Anterior cingulate cortex (tissue), 58 donors: ENCODE measurements at regions not wholly inside any gene's neighbourhood (a gene's known extent, or its start where the extent isn't known, plus 50 kb on each side); places are given as distances from the start of the nearest gene placed in this dataset.

Experiments used
- DNase-seq, 58 donors: peaks; one replicate each; lab custom pipeline; 2025; lab: John Stamatoyannopoulos, UW

- no peak for DNase-seq
These were observed 376.9 kb downstream of the PPP3CA start for GRCh38 chr4:100970414-100970813.

- DNase-seq: no peak
These were observed 377.4 kb downstream of the PPP3CA start for GRCh38 chr4:100969925-100970324.

- DNase-seq: no peak
These were observed 379.3 kb downstream of the PPP3CA start for GRCh38 chr4:100968046-100968445.

- DNase-seq: no peak
These were observed 383.7 kb downstream of the PPP3CA start for GRCh38 chr4:100963627-100964026.

- peak in 1 of 58 donors; percentile 21 for DNase-seq
These were observed 384.6 kb downstream of the PPP3CA start for GRCh38 chr4:100962698-100963097.

- no peak for DNase-seq
These were observed 387.1 kb downstream of the PPP3CA start for GRCh38 chr4:100960232-100960631.

GRCh38 chr4:100954046-100954445, 393.3 kb downstream of the PPP3CA start:
- no peak for DNase-seq

- no peak for DNase-seq
These were observed 393.7 kb downstream of the PPP3CA start for GRCh38 chr4:100953616-100954015.

GRCh38 chr4:100952590-100952989, 394.7 kb downstream of the PPP3CA start:
- DNase-seq: no peak

- DNase-seq: no peak
These were observed 397.9 kb downstream of the PPP3CA start for GRCh38 chr4:100949350-100949935.

GRCh38 chr4:100948911-100949310, 398.4 kb downstream of the PPP3CA start:
- no peak for DNase-seq

- no peak for DNase-seq
These were observed 401.5 kb downstream of the PPP3CA start for GRCh38 chr4:100945789-100946188.

GRCh38 chr4:100938698-100939097, 408.6 kb downstream of the PPP3CA start:
- DNase-seq: no peak

- no peak for DNase-seq
These were observed 410.5 kb downstream of the PPP3CA start for GRCh38 chr4:100936661-100937375.

GRCh38 chr4:100935090-100935489, 412.2 kb downstream of the PPP3CA start:
- DNase-seq: no peak

- no peak for DNase-seq
These were observed 413.7 kb downstream of the PPP3CA start for GRCh38 chr4:100933628-100934027.

- no peak for DNase-seq
These were observed 411.9 kb upstream of the EMCN start for GRCh38 chr4:100929758-100930157.

- no peak for DNase-seq
These were observed 411.3 kb upstream of the EMCN start for GRCh38 chr4:100929135-100929534.

GRCh38 chr4:100926039-100926717, 408.4 kb upstream of the EMCN start:
- no peak for DNase-seq

GRCh38 chr4:100913685-100914084, 395.9 kb upstream of the EMCN start:
- no peak for DNase-seq

GRCh38 chr4:100908540-100908939, 390.7 kb upstream of the EMCN start:
- no peak for DNase-seq
